Tibial nerve (tissue), 4 donors: ENCODE measurements at regions not wholly inside any gene's neighbourhood (a gene's known extent, or its start where the extent isn't known, plus 50 kb on each side); places are given as distances from the start of the nearest gene placed in this dataset.
A peak's percentile ranks its signal among the peaks of the same experiment; 100 is the strongest.

ENCODE experiments used
- DNase-seq, 2 donors: peaks; one replicate each; pipeline ENCODE4 v3.0.0-alpha.2; 2019; ENCODE audit warnings: low spot score in 2 of 2
- H3K27ac ChIP-seq, 4 donors: fragments of 200-600 bp; sonication (generic) in 3 of 4; one replicate each; pipeline ENCODE4 v1.5.1; 2017 to 2019; ENCODE audit warnings: mild to moderate bottlenecking in 1 of 4
- H3K27me3 ChIP-seq, 2 donors: fragments of 200-600 bp; sonication (generic) in 1 of 2; one replicate each; pipeline versions ENCODE4 v1.5.1 to v1.6.0; 2017 to 2019
- H3K36me3 ChIP-seq, 3 donors: fragments of 200-600 bp; sonication (generic); one replicate each; pipeline ENCODE4 v1.5.1; 2018 to 2019
- H3K4me1 ChIP-seq, 4 donors: fragments of 200-600 bp; sonication (generic) in 3 of 4; one replicate each; pipeline ENCODE4 v1.5.1; 2017 to 2019
- H3K4me3 ChIP-seq, 4 donors: fragments of 200-600 bp; sonication (generic) in 3 of 4; one replicate each; pipeline ENCODE4 v1.5.1; 2017 to 2019; ENCODE audit warnings: mild to moderate bottlenecking in 1 of 4, moderate library complexity in 1 of 4
- H3K9me3 ChIP-seq, 4 donors: fragments of 200-600 bp; sonication (generic) in 3 of 4; one replicate each; pipeline ENCODE4 v1.5.1; 2017 to 2019
- CTCF ChIP-seq, 5 experiments: fragments of 200-600 bp in 3 of 5; fragments of 450-650 bp in 2 of 5; sonication (generic) in 3 of 5; IDR thresholded peaks; one replicate each; pipeline ENCODE4 v1.5.1; 2016 to 2019; ENCODE audit warnings: antibody characterized with exemption in 5 of 5, mild to moderate bottlenecking in 3 of 5, moderate library complexity in 2 of 5
- EP300 ChIP-seq, 2 donors: sonication (generic); formaldehyde crosslinking; IDR thresholded peaks; one replicate each; pipeline ENCODE4 v1.6.1; 2017; ENCODE audit warnings: antibody characterized with exemption in 2 of 2, mild to moderate bottlenecking in 1 of 2
- POLR2A ChIP-seq, 2 donors: fragments of 450-650 bp; IDR thresholded peaks; one replicate each; pipeline ENCODE4 v1.6.1; 2017; ENCODE audit warnings: antibody characterized with exemption in 2 of 2, mild to moderate bottlenecking in 2 of 2, moderate library complexity in 2 of 2
- WGBS, 2 donors: methylation state at CpG; one replicate each; pipeline ENCODE4 v1.1.5; 2018; 5-methylcytosine and 5-hydroxymethylcytosine counted together

GRCh38 chr2:236334122-236334876 lies 70.1 kb upstream of the ASB18 start:
- peak in 1 of 2 donors; percentile 43 for TF ChIP-seq EP300 (IDR thresholded peaks at IDR 0.05)
- no peak for TF ChIP-seq CTCF (IDR thresholded peaks at IDR 0.05)
- no peaks in the 10 kb centered on the region for H3K9me3 ChIP-seq
- peak in 1 of 2 donors; percentile 69 for DNase-seq
- 66 to 68% methylated on average over 10 of the region's 10 CpGs for WGBS, 2 donors
- no peak overlapping the region for H3K4me3 ChIP-seq
- H3K27ac ChIP-seq = peak overlapping the region in 2 of 4 donors; percentile 9 to 46
- no peaks in the 10 kb centered on the region for H3K27me3 ChIP-seq
- no peaks in the 10 kb centered on the region for H3K36me3 ChIP-seq
- H3K4me1 ChIP-seq = peaks cover 0 to 13% (median 0%) of the 10 kb centered on the region in 4 donors

GRCh38 chr2:236335696-236336574 lies 71.7 kb upstream of the ASB18 start:
- H3K4me3 ChIP-seq = no peak overlapping the region
- peak overlapping the region in 1 of 4 donors; percentile 24 for H3K27ac ChIP-seq
- H3K27me3 ChIP-seq = no peaks in the 10 kb centered on the region
- DNase-seq = no peak
- H3K4me1 ChIP-seq = peaks cover 0 to 13% (median 0%) of the 10 kb centered on the region in 4 donors
- H3K9me3 ChIP-seq = no peaks in the 10 kb centered on the region
- TF ChIP-seq POLR2A (IDR thresholded peaks at IDR 0.05) = no peak
- TF ChIP-seq EP300 (IDR thresholded peaks at IDR 0.05) = no peak
- TF ChIP-seq CTCF (IDR thresholded peaks at IDR 0.05) = no peak
- WGBS, 2 donors = 84 to 85% methylated on average over 19 of the region's 19 CpGs
- no peaks in the 10 kb centered on the region for H3K36me3 ChIP-seq

- H3K27ac ChIP-seq = no peak overlapping the region
- TF ChIP-seq POLR2A (IDR thresholded peaks at IDR 0.05) (no peak), CTCF (IDR thresholded peaks at IDR 0.05) (no peak), EP300 (IDR thresholded peaks at IDR 0.05) (no peak)
- H3K9me3 ChIP-seq = no peaks in the 10 kb centered on the region
- no peaks in the 10 kb centered on the region for H3K27me3 ChIP-seq
- H3K36me3 ChIP-seq = no peaks in the 10 kb centered on the region
- H3K4me3 ChIP-seq = no peak overlapping the region
- DNase-seq = no peak
- 88 to 90% methylated on average over 22 to 23 of the region's 30 CpGs for WGBS, 2 donors
- peaks cover 0 to 13% (median 0%) of the 10 kb centered on the region in 4 donors for H3K4me1 ChIP-seq
These were observed 72.6 kb upstream of the ASB18 start for GRCh38 chr2:236336575-236337464.

- TF ChIP-seq CTCF (IDR thresholded peaks at IDR 0.05) = no peak
- no peak for TF ChIP-seq POLR2A (IDR thresholded peaks at IDR 0.05)
- TF ChIP-seq EP300 (IDR thresholded peaks at IDR 0.05) = no peak
- no peak overlapping the region for H3K4me3 ChIP-seq
- no peak for DNase-seq
- WGBS, 2 donors = 88 to 89% methylated on average over 19 of the region's 19 CpGs
- H3K4me1 ChIP-seq = peaks cover 0 to 13% (median 0%) of the 10 kb centered on the region in 4 donors
- H3K9me3 ChIP-seq = no peaks in the 10 kb centered on the region
- H3K27ac ChIP-seq = no peak overlapping the region
- H3K36me3 ChIP-seq = no peaks in the 10 kb centered on the region
- no peaks in the 10 kb centered on the region for H3K27me3 ChIP-seq
These were observed 73.5 kb upstream of the ASB18 start for GRCh38 chr2:236337465-236338325.
